Right renal pelvis (tissue), 4 donors: ENCODE measurements at regions not wholly inside any gene's neighbourhood (a gene's known extent, or its start where the extent isn't known, plus 50 kb on each side); places are given as distances from the start of the nearest gene placed in this dataset.

Source experiments
- DNase-seq, 4 donors: peaks; one replicate each; pipeline ENCODE4 v3.0.0-alpha.2; 2013; ENCODE audit warnings: low read depth in 4 of 4, low spot score in 3 of 4, missing footprints in 1 of 4

DNA sequence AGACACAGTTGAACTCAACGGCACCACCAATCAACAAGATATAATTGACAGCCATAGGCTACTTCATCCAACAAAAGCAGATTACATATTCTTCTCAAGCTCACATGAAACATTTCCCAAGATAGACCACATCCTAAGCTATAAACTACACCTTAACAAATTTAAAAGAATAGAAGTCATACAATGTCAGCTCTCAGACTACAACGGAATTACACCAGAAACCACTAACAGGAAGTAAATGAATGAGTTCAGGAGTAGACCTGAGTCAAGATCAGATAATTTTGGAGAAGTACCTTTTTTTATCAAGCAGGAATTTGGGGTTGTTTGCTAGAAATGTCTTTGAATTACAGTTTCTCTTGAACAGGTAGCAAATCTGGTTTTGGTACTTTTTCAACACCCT lies 237.8 kb downstream of the TBX18 start:
- DNase-seq, result no peak

DNA sequence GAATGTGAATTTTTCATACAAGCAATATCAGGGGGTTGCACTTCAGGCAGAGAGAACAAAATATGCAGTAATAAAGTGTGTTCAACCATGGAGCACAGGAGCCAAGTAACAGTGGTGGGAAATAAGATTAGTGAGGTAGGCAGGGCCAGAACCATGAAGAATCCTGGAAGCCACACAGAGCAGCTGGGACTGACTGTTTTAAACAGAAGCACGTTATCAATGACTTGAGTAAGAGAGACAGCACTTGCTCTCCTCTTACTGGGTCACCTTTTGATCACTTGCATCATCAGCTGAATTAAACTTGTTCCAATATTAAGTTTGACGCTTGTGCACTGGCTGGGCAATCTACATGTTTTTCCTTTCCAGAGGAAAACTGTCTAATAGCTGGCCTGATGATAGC lies 238.5 kb downstream of the TBX18 start:
- no peak for DNase-seq

DNA sequence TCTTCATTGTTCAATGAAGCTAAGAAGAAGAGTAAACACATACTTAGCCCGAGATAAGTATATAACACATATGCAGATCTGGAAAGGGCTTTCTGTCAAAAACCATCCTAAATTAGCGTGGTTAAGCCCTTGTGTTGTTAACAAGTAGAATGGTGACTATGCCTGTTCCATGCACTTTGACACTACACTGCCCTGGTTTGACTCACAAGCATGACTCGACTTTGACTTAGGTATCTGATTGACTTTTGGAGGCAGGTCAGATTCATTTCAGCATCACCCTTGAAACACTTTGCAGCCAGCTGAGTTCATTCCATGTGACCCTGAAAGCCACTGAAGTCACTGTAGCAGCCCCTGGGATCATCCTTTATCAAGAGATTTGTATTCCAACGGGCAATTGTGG lies 239.8 kb downstream of the TBX18 start:
- DNase-seq, result no peak

DNA sequence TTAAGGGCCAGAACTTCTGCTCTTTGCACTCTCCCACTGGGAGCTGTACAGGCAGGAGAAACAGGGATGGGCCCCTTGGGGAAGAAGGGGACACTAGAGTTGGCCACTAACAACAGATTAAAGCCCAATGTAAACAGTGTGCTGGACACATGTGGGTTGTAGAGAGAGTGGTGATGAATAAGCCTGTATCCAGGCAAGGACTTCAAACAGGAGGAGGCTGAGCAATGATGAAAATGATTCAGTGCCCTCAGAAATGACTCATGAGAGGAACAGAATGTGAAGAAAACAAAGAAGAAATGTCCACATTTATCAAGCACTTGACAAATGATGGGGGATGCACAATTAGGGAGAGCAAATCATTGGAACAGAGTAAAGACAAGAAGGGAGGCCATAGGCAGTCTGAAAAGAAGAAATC lies 242.3 kb downstream of the TBX18 start:
- peak in 1 of 4 donors; percentile 31 for DNase-seq

DNA sequence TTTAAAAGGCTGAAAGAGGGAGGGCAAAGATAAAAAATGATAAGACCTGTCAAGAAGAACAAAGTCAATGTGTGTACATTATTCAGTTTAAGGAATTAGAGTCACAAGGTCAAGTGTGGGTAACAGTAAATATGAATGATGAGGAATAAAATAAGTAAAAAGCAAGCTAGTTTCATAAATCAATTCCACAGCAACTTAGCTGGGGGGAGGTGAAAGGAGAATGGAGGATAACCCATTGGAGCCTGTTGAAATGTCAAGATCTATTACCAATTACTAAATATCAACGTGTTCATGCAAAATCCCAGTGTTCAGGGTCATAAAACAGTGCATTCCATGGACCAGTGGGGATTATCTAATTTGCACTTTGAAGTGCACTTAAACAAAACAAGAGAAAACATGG lies 242.9 kb downstream of the TBX18 start:
- DNase-seq, result peak in 1 of 4 donors; percentile 37

DNA sequence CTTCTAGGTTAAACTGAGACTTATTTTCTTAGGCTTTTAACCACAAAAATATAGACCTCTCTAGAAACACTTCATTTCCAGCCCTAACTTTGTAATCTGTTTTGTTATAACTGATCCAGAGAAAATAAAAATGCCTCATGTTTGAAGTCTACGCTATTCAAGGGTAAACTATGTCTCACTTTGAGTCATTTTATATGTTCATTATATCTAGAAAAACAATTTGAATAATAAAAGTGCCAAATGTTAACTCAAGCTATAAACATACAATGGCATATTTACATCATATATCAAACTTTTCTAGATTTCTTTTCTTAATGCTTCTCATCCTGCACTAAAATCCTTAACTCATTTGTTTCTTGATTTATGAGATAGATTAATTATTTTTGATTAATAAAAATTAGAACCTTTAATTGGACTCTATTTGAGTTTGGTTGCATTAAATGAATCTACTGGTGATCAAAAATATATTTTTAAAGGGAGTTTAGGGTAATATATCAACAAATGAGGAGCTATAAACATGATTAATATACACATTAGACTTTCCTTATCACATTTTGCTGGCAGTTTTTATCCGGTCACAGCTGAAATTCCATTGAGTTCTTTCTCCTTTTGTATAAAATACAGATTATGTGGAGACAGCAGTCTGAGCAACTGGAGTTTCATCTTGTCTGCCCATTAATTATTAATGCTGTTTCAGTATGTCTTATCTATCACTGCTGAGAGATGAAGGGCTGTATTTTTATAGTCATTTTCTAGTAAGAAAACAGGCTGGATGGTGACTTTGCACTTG lies 246.5 kb downstream of the TBX18 start:
- DNase-seq, result peak in 1 of 4 donors; percentile 60

DNA sequence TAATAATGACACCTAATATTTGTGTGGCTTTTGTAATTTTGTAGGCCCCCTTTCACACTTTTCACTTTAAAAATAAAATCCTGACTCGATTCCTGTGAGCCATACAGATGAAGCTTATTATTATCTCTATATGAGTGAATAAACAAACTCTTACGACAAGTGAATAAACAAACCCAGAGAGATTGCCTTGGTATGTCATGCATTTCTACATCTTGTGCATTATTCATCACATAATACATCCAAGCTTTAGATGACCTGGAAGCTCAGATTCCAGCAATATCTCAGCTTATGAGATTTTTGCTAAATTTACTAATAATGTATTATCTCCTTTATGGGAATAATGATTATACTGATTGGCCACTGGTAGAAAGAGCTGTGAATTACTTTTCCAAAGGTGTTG lies 248.2 kb downstream of the TBX18 start:
- DNase-seq, result no peak

DNA sequence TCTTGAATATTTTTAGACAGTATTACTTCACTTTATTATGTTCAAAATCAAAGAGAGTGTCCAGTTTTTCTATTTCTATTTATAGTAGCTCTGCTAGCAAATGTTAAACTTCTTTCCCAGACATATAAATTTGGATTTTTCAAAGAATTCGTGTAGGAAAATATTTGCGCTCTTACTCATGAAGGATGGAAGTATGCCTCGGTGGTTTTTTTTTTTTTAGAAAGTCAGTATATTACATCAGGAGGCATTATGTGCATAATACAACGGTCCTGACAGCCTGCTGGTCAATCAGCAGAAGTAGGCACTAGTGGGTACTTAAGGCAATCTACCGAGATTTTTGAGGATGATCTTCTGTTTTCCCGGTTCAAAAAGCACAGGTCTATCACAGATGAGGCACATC lies 249.3 kb downstream of the TBX18 start:
- DNase-seq, result no peak

DNA sequence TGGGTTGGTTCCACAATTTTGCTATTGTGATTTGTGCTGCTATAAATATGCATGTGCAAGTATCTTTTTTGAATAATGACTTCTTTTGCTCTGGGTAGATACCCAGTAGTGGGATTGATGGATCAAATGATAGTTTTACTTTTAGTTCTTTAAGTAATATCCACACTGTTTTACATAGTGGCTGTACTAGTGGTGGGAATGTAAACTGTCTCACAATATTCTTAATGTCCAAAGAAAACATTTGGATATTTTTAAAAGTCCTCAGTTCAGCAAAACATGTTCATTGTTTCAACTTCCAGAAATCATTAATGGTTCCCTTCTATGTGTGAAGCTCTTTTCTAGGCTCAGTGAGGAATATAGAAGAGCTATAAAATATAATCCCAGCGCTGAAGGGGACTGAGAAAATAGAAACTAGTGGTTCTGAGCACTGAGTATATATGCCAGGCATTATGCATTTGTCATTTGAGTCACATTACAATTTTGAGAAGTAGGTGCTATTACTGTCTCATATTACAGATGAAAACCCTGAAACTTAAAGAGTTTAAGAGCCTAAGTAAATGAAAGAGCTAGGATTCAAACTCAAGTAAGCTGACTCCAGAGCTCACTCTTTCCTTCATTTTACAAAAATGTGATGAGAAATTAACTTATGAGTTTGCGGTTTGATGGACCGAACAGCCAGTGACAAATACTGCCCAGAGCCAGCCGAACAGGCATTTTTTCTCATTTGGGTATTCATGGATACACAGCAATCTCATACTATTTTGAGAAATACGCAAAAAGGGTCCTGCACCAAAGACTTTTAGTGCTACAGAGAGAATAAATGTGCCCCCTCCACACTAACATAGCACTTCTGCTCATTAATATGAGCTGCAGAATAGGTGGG lies 250.1 kb downstream of the TBX18 start:
- DNase-seq, result no peak

DNA sequence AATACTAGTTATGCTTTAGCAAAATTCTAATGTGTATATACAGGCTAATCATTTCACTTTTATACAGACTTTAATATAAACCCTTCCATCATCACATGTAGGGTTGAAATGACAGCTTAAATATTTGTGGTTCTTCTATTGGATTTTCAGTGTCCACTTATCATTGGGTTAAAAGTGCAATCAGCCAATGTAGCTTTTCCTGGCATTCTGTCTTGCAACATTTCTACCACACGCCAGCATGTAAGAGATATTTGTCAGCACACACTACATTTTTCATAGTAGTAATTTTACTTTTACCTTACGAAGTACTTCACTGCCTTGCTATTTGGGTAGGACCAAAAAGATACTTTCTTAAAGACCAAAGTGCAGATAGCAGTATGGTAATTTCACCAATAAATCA lies 252.0 kb downstream of the TBX18 start:
- DNase-seq, result no peak

DNA sequence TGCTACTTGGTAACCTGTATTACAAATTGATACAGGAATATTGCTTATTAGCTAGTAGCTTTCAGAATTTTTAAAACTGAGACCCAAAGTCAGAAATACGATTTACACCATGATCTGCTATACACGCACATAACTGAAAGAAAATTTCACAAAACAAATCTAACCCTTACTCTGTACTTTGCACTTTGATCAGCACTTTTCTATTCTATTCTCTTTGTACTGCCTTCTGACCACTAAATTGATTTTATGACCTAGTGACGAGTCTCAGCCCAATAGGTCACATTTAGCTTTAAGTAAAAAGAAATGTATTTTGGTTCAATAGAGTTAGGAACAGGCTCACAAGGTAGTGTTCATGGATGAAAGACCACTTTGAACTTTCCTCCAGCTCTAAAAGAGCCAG lies 252.5 kb downstream of the TBX18 start:
- DNase-seq, result no peak

DNA sequence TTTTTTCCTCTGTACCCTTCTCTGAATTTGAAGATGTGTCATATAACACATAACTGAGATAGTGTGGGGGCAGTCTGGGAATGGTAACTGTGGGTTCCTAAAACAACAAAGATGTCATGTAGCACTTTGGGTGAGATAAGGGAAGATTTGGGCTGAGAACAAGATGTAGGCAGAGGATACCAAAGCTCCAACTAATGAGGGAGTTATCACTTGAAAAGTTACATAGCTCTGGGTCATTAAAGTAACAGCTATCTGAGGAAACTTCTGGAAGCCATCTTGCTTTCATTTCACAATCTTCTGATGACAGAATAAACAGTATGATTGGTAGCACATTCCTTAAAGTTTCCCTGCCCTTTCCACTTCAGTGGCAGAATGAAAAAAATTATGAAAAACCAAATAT lies 255.4 kb downstream of the TBX18 start:
- DNase-seq, result no peak

DNA sequence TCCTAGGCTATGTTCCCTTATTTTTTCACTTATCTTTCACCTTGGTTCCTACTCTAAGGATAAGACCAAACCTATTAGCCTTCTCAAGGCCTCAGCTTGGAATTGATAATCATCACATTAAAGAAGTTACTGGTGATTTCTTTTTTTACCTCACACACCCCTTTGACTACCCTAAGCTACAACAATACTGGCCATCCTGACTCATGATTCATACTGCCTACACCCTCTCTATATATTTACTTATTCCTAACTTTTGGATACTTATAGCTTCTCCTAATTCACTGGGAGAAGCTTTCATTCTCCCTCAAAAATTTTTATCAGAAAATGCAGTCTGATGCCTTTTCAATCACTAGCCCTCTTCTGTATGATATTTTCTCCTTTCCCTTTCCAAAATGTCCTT lies 256.1 kb downstream of the TBX18 start:
- DNase-seq, result no peak

DNA sequence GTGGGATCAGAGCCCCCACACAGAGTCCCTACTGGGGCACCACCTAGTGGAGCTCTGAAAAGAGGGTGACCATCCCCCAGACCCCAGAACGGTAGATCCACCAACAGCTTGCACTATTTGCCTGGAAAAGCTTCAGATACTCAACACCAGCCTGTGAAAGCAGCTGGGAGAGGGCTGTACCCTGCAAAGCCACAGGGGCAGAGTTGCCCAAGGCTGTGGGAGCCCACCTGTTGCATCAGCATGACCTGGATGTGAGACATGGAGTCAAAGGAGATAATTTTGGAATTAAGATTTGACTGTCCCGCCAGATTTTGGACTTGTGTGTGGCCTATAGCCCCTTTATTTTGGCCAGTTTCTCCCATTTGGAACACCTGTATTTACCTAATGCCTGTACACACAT lies 260.4 kb downstream of the TBX18 start:
- no peak for DNase-seq

DNA sequence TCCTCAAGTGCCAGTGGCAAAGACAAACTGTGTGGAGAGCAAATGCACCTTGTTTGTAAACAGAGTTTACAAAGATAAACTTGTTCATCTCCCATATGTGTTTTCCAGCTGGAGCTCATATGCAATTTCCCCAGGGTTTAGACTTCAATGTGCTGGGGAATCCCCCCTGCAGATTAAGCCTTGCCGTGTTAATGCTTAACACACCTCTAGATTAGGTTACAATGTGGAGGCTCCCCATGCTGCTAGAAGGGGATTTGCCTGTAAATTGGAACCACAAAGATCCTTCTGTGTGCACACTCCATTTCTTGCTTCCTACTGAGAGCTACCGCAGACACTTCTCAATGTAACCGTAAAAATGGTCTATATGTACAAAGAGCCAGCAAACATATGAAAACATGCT lies 263.1 kb downstream of the TBX18 start:
- DNase-seq, result no peak

DNA sequence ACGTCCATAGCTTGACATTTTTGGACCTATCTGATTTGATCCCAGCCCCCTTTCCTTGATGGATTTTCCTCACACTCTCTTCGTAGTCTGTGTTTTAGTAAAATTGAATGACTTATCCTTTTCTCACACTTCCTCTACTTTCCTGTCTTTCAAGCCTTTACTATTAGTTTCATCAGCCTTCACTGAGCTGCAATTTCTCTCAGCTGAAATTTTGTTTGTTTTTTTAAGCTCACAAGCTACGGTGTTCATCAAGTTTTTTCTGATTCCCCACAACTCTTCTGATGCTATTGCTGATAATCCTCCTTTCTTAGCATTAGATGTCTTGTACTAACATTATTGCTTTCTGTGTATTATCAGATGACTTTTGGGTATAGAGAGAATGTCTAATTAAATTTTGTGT lies 263.7 kb downstream of the TBX18 start:
- DNase-seq, result no peak

DNA sequence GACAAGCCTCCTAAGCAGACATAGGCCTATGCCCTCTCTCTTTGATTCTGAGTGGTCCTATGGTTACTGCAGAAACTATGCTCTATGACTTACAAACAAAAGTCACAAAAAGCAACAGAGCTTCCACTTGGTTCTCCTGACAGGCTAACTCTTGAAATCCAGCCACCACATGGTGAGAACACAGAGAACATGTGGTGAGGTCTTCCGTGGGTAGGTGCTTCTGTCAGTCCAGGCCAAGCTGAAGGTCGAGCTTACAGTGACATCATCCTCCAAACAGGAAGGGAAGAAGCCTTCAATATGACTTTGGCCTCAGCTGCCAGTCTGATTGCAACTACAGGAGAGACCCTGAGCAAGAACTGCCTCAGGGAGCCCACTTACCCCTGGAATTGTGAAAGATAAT lies 265.5 kb downstream of the TBX18 start:
- DNase-seq, result no peak

DNA sequence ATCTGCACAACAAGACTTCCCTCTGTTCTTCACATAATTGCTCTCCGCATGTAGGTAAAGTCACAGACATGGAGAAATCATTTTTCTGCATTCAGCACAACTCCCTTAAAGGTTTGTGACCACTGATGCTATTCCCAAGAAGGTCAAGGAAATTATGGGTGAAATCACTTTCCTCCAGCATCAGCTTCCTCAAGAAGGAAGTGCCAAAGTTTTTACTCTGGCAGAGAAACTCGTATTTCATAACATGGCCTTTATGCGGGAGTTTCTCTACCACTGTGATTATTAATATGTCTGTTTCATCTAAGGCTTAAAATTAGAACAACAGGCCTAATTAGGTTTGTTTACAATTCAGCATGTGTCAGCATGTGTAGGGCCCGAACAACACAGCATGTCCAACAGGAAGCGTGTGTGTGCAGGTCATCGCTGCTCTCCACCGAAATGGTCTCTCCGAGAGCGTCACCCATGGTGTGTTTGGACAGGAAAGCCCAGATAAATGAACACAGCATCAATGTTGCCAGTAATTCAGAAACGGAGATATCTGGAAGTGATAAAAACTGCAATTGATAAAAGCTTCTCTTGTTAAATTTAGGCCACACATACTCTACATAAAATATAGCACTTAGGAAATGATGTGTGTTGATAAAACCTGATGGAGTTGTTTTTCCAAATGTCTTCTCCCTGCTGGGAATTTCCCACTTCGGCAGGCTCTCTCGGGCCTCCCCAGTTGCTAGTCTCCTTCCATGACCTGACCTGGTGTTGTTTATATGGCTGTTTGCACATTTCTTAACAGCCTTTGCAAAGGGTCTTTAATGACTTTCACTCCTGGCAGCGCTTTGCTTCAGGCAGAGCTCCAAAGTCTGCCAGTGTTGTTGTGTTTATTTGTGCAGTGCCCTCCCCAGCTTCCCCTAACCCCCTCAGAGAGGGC lies 265.1 kb upstream of the CEP162 start:
- DNase-seq, result no peak

DNA sequence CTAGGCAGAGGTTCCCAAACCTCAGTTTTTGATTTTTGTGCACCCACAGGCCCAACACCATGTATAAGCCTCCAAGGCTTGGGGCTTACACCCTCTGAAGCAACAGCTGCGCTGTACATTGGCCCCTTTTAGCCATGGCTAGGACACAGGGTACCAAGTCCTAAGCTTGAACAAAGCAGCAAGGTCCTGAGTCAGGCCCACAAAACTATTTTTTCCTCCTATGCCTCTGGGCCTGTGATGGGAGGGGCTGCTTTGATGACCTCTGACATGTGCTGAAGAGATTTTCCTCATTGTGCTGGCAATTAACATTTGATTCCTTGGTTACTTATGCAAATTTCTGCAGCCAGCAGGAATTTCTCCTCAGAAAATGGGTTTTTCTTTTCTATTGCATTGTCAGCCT lies 262.2 kb upstream of the CEP162 start:
- DNase-seq, result no peak

DNA sequence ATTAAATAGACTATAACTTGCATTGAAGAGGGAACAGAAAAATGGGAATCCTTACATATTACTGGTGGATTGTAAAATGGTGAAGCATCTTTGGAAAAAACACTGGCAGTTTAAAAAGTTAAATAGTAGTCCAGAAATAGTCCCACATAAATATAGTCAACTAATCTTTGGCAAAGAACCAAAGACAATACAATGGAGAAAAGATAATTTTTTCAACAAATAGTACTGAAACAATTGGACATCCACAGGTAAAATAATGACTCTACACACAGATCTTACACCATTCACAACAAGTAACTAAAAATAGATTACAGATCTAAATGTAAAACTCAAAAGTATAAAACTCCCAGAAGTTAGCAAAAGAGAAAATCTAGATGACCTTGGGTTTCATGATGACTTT lies 259.1 kb upstream of the CEP162 start:
- DNase-seq, result no peak

DNA sequence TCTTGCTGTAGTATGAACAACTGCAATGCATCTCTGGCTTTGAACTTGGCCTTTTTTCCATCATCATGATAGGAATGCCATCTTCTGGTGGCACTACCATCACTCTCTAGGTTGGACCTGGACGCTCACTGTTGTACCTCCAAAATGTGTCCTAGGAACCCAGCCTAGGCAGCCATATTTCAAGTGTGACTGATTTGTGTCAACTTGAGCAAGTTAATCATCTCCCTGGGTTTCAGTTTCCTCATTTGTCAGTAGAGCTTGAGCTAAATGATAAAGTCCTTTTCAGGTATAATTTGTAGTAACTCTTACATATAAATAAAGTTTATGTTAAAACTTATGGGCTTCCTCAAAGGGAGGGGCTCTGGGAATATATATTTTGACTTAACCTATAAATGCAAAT lies 241.7 kb upstream of the CEP162 start:
- DNase-seq, result no peak
